ENCODE measurements at regions not wholly inside any gene's neighbourhood (a gene's known extent, or its start where the extent isn't known, plus 50 kb on each side); places are given as distances from the start of the nearest gene placed in this dataset.

DNA sequence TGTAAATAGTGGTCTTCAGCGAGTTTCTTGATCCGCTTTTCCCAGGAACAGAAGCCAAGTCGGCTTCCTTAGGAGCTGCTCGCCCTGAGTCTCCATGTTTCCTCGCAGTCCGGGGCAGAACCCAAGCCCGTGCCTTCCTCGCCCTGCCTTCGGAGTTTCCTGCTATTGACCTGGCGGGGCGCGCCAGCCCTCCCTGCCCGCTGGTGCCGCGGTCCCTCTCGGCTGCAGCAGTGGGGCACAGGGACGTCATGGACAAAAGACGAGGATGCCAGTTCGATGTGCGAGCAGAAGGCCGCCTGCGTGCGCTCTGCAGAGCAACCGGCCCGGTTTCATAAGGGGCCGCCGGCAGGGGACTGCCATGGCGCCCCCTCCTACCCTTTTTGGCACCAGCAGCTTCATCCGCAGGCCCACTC lies 156.6 kb downstream of the TM9SF2 start:
- TF ChIP-seq, protein P1, sequence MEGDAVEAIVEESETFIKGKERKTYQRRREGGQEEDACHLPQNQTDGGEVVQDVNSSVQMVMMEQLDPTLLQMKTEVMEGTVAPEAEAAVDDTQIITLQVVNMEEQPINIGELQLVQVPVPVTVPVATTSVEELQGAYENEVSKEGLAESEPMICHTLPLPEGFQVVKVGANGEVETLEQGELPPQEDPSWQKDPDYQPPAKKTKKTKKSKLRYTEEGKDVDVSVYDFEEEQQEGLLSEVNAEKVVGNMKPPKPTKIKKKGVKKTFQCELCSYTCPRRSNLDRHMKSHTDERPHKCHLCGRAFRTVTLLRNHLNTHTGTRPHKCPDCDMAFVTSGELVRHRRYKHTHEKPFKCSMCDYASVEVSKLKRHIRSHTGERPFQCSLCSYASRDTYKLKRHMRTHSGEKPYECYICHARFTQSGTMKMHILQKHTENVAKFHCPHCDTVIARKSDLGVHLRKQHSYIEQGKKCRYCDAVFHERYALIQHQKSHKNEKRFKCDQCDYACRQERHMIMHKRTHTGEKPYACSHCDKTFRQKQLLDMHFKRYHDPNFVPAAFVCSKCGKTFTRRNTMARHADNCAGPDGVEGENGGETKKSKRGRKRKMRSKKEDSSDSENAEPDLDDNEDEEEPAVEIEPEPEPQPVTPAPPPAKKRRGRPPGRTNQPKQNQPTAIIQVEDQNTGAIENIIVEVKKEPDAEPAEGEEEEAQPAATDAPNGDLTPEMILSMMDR (IDR thresholded peaks at IDR 0.05): no peak
- TF ChIP-seq POLR2A (IDR thresholded peaks at IDR 0.05): no peak

Measured in Peyer's patch (tissue), 4 donors.